Fibroblast of the conjunctiva (primary cell): ENCODE measurements at regions not wholly inside any gene's neighbourhood (a gene's known extent, or its start where the extent isn't known, plus 50 kb on each side); places are given as distances from the start of the nearest gene placed in this dataset.
"Not testable (repeated sequence)": the region's sequence is repeated elsewhere in the genome, so short reads cannot be mapped to it uniquely, and the experiment has no call there.

ENCODE experiments used
- DNase-seq: peaks from one replicate; pipeline ENCODE4 v3.0.0-alpha.2; 2010; ENCODE audit warnings: low read depth

GRCh38 chr16:79895053-79895916 is 294.7 kb upstream of the MAF start:
- DNase-seq: no peak

GRCh38 chr16:79893445-79893844 is 292.9 kb upstream of the MAF start:
- DNase-seq: no peak

GRCh38 chr16:79892278-79892677 is 291.7 kb upstream of the MAF start:
- DNase-seq: no peak

GRCh38 chr16:79891458-79891857 is 290.9 kb upstream of the MAF start:
- DNase-seq: no peak

- no peak for DNase-seq
Measured at GRCh38 chr16:79887541-79888540, 287.3 kb upstream of the MAF start.

GRCh38 chr16:79885320-79885719 is 284.8 kb upstream of the MAF start:
- DNase-seq: no peak

GRCh38 chr16:79883494-79883893 is 283.0 kb upstream of the MAF start:
- no peak for DNase-seq

- DNase-seq: no peak
Measured at GRCh38 chr16:79882340-79883005, 281.9 kb upstream of the MAF start.

- not testable (repeated sequence) for DNase-seq
Measured at GRCh38 chr16:79881107-79881506, 280.6 kb upstream of the MAF start.

GRCh38 chr16:79876332-79876730 is 275.8 kb upstream of the MAF start:
- no peak for DNase-seq

- no peak for DNase-seq
Measured at GRCh38 chr16:79874391-79874790, 273.9 kb upstream of the MAF start.

- DNase-seq: no peak
Measured at GRCh38 chr16:79873825-79874224, 273.3 kb upstream of the MAF start.

- DNase-seq: no peak
Measured at GRCh38 chr16:79871906-79872305, 271.4 kb upstream of the MAF start.

- no peak for DNase-seq
Measured at GRCh38 chr16:79870016-79870886, 269.7 kb upstream of the MAF start.

GRCh38 chr16:79869304-79870015 is 268.9 kb upstream of the MAF start:
- no peak for DNase-seq

GRCh38 chr16:79868841-79869240 is 268.3 kb upstream of the MAF start:
- no peak for DNase-seq

- no peak for DNase-seq
Measured at GRCh38 chr16:79867425-79867997, 267.0 kb upstream of the MAF start.

- no peak for DNase-seq
Measured at GRCh38 chr16:79865918-79866317, 265.4 kb upstream of the MAF start.

- no peak for DNase-seq
Measured at GRCh38 chr16:79864781-79865391, 264.3 kb upstream of the MAF start.
